ENCODE measurements at regions not wholly inside any gene's neighbourhood (a gene's known extent, or its start where the extent isn't known, plus 50 kb on each side); places are given as distances from the start of the nearest gene placed in this dataset.

GRCh38 chr3:66552846-66553245 is 52.0 kb upstream of the LRIG1 start:
- H3K4me3 ChIP-seq (ENCODE audit: low read depth in 1 of 3, low read length in 3 of 3), result no peak overlapping the region
- H3K36me3 ChIP-seq (ENCODE audit: control insufficient read depth in 4 of 4, insufficient read depth in 3 of 4, low read depth in 1 of 4, low read length in 3 of 4), result no peaks in the 10 kb centered on the region
- no peaks in the 10 kb centered on the region for H3K4me1 ChIP-seq (ENCODE audit: control insufficient read depth in 4 of 4, insufficient read depth in 4 of 4, low read length in 3 of 4)
- 92% methylated on average over 5 of the region's 5 CpGs for WGBS
- H3K27me3 ChIP-seq (ENCODE audit: control insufficient read depth in 4 of 4, insufficient read depth in 4 of 4, low read length in 3 of 4), result no peaks in the 10 kb centered on the region
- no peak overlapping the region for H3K27ac ChIP-seq (ENCODE audit: low read depth in 1 of 2, low read length in 2 of 2)
- H3K9me3 ChIP-seq (ENCODE audit: control insufficient read depth in 4 of 4, low read length in 3 of 4), result no peaks in the 10 kb centered on the region
- no peak overlapping the region for H3K9ac ChIP-seq (ENCODE audit: low read depth in 1 of 2, low read length in 2 of 2)
- no peak for DNase-seq (ENCODE audit: low spot score)
- TF ChIP-seq TAF1 (conservative IDR thresholded peaks at IDR 0.05) (no peak), RAD21 (IDR thresholded peaks at IDR 0.05) (no peak), RXRA (IDR thresholded peaks at IDR 0.05) (no peak), FOXA2 (IDR thresholded peaks at IDR 0.05) (no peak), NR2F2 (IDR thresholded peaks at IDR 0.05) (no peak), EGR1 (IDR thresholded peaks at IDR 0.05; ENCODE audit: low read depth in 2 of 2) (no peak), HNF4A (conservative IDR thresholded peaks at IDR 0.05) (no peak), ATF3 (IDR thresholded peaks at IDR 0.05) (no peak), HNF4G (IDR thresholded peaks at IDR 0.05) (no peak), REST (IDR thresholded peaks at IDR 0.05) (no peak), SP1 (IDR thresholded peaks at IDR 0.05) (no peak), ZBTB33 (IDR thresholded peaks at IDR 0.05) (no peak)

- H3K27me3 ChIP-seq (ENCODE audit: control insufficient read depth in 4 of 4, insufficient read depth in 4 of 4, low read length in 3 of 4), result no peaks in the 10 kb centered on the region
- H3K36me3 ChIP-seq (ENCODE audit: control insufficient read depth in 4 of 4, insufficient read depth in 3 of 4, low read depth in 1 of 4, low read length in 3 of 4), result no peaks in the 10 kb centered on the region
- H3K4me1 ChIP-seq (ENCODE audit: control insufficient read depth in 4 of 4, insufficient read depth in 4 of 4, low read length in 3 of 4), result no peaks in the 10 kb centered on the region
- 89% methylated on average over 11 of the region's 11 CpGs for WGBS
- no peak overlapping the region for H3K27ac ChIP-seq (ENCODE audit: low read depth in 1 of 2, low read length in 2 of 2)
- H3K9ac ChIP-seq (ENCODE audit: low read depth in 1 of 2, low read length in 2 of 2), result no peak overlapping the region
- DNase-seq (ENCODE audit: low spot score), result no peak
- H3K9me3 ChIP-seq (ENCODE audit: control insufficient read depth in 4 of 4, low read length in 3 of 4), result no peaks in the 10 kb centered on the region
- no peak overlapping the region for H3K4me3 ChIP-seq (ENCODE audit: low read depth in 1 of 3, low read length in 3 of 3)
- TF ChIP-seq FOXA2 (IDR thresholded peaks at IDR 0.05) (no peak), EGR1 (IDR thresholded peaks at IDR 0.05; ENCODE audit: low read depth in 2 of 2) (no peak), HNF4G (IDR thresholded peaks at IDR 0.05) (no peak), GABPA (IDR thresholded peaks at IDR 0.05 in 1 of 2, conservative IDR thresholded peaks at IDR 0.05 in 1 of 2) (no peak), REST (IDR thresholded peaks at IDR 0.05) (no peak), JUND (IDR thresholded peaks at IDR 0.05) (no peak), YY1 (IDR thresholded peaks at IDR 0.05) (no peak), RAD21 (IDR thresholded peaks at IDR 0.05) (no peak), ZBTB33 (IDR thresholded peaks at IDR 0.05) (no peak), HNF4A (conservative IDR thresholded peaks at IDR 0.05) (no peak), FOXA1 (IDR thresholded peaks at IDR 0.05) (no peak), MAX (IDR thresholded peaks at IDR 0.05) (no peak), ATF3 (IDR thresholded peaks at IDR 0.05) (no peak), NR2F2 (IDR thresholded peaks at IDR 0.05) (no peak)
Observed at GRCh38 chr3:66553441-66554113, 52.8 kb upstream of the LRIG1 start.

All from liver (tissue), 7 donors.